Activated CD4-positive, alpha-beta T cell treated with anti-CD3 and anti-CD28 coated beads, Interleukin-2, Interleukin-6, amounts not matched to agents 100 ng/mL and 50 ng/mL, durations not matched to agents 16 hours and 8 hours (primary cell): ENCODE measurements at regions not wholly inside any gene's neighbourhood (a gene's known extent, or its start where the extent isn't known, plus 50 kb on each side); places are given as distances from the start of the nearest gene placed in this dataset.
A peak's percentile ranks its signal among the peaks of the same experiment; 100 is the strongest.
"Not testable (repeated sequence)": the region's sequence is repeated elsewhere in the genome, so short reads cannot be mapped to it uniquely, and the experiment has no call there.

Source experiments
- DNase-seq: peaks from one replicate; pipeline ENCODE4 v3.0.0-alpha.2; 2020

DNA sequence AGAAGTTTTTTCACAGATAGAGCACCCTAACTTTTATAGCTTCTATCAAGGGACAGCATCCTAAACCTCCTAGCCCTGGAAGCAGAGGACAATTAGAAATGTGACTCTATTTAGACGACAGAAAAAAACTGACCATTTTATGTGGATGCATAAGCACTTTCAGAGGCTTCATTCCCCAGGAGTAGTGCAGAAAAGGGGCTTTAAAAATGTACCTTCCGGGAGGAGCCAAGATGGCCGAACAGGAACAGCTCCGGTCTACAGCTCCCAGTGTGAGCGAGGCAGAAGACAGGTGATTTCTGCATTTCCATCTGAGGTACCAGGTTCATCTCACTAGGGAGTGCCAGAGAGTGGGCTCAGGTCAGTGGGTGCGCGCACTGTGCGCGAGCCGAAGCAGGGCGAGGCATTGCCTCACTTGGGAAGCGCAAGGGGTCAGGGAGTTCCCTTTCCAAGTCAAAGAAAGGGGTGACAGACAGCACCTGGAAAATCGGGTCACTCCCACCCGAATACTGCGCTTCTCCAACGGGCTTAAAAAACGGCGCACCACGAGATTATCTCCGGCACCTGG lies 416.4 kb upstream of the C1orf87 start:
- not testable (repeated sequence) for DNase-seq

DNA sequence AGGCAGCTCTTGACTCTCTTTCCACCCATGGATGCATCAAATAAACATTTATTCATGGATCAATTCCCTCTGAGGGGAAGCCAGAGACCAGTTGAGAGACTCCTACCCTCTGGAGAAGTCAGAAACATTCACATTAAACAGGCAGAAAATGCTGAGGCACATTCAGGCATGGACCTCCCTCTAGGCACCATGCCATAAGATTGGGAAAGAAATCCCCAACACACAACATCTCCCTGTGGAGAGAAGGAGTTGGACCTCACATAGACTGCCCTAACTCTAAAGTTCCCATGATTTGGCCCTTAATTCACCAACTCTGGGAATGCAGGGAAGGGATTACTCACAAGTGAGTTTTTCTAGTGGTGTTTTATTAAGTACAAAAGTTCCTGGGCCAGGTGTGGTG lies 415.3 kb upstream of the C1orf87 start:
- no peak for DNase-seq

DNA sequence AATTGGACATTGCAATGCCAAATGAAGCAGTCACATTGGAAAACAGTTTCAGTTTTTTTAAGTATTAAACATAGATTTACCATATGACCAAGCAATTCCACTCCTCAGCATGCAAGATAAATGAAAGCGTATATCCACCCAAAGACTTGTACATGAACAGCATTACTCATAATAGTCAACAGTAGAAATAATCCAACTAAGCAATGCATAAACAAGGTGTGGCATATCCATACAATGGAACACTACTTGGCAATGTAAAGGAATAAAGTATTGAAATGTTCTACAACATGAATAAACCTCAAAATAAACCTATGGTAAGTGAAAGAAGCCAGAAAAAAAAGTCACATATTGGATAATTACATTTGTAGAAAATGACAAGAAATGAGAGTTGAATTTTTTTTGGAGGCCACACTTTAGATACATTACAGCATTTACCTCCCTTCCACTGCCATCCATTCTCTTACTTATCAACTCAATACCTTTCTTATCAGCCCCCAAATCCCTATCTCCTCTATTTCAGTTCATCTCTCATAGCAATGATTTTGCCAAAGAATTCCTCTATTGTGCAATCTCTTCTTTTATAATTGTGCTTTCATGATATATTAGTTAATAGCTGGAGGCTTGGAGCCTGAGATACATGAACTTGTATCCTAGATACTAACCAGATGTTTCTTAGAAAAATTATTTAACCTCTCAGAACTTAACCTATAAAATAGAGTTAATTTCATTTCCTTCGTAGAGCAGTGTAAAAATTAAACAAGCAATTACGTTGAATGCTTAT lies 414.2 kb upstream of the C1orf87 start:
- DNase-seq, result no peak

GRCh38 chr1:60483509-60483908 lies 409.9 kb upstream of the C1orf87 start:
- no peak for DNase-seq

- no peak for DNase-seq
These were observed 396.7 kb upstream of the C1orf87 start for GRCh38 chr1:60470246-60470645.

DNA sequence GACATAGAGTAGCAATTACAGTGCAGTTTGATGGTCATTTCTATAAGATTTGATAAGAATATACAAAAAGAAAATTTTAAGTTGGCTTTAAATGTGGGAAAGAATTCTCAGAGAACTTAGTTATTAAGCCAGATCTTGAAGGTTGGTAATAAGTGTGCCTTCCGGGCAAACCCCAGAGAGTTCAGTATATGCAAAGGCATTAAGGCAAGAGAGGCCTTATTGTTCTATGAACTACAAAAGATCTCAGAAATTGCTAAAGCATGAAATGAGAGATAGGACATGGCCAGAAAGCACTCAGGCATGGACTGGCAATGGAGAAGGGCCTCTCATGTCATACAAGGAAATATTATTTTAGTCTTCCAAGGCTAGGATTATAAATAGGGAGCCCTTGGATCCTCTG lies 390.2 kb upstream of the C1orf87 start:
- no peak for DNase-seq

DNA sequence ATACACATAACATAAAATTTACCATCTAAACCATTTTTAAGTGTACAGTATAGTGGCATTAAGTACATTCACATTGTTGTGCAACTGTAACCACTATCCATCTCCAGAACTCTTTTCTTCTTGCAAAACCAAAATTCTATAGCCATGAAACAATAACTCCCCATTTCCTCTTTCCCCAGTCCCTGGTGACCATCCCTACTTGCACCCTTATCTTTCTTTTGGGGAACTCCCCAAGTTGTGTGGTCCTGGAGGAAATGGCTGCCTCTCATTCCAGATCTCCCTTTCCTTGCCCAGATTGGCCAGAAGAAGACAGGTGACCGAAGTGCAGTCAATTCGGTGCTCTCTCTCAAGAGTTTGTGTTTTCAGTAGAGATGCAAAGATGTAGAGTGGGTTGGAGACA lies 389.6 kb upstream of the C1orf87 start:
- DNase-seq, result no peak

GRCh38 chr1:60461925-60462595 lies 388.5 kb upstream of the C1orf87 start:
- no peak for DNase-seq

- no peak for DNase-seq
These were observed 384.5 kb upstream of the C1orf87 start for GRCh38 chr1:60458111-60458510.

- DNase-seq, result no peak
These were observed 376.3 kb upstream of the C1orf87 start for GRCh38 chr1:60449876-60450275.

- no peak for DNase-seq
These were observed 375.3 kb upstream of the C1orf87 start for GRCh38 chr1:60448850-60449249.

GRCh38 chr1:60444680-60445079 lies 371.1 kb upstream of the C1orf87 start:
- no peak for DNase-seq

- no peak for DNase-seq
These were observed 362.6 kb upstream of the C1orf87 start for GRCh38 chr1:60436186-60436585.

DNA sequence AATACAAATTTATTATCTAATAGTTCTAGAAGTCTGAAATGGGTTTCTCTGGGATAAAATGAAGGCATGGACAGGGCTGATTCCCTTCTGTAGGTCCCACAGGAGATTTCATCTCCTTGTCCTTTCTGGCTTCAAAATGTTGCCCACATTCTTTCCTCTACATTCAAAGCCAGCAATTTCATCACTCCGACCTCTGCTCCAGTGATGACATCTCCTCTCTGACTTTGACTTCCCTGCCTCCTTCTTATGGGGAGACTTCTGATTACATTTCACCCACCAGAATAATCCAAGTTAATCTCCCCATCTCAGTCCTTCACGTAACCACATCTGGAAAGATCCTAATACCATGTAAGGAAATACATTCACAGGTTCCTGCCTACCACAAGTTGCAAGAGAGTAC lies 358.0 kb upstream of the C1orf87 start:
- no peak for DNase-seq

DNA sequence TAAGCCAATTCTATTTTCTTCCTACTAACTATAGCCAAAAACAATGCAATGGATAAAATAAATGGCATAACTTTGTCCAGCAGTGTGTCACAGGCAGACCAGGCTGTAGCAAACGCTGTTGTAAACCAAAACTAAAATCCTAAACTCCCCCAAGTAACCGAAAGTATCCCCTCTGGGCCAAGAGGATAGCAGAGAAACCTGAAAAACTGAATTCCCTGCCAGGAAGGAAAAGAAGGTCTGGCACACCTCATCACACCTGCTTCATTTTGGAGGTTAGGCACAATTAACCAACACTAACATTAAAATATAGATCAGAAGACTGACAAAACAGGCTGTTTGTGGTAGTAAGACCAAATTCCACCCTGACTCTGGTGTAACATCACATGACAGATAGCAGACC lies 356.8 kb upstream of the C1orf87 start:
- DNase-seq, result no peak

DNA sequence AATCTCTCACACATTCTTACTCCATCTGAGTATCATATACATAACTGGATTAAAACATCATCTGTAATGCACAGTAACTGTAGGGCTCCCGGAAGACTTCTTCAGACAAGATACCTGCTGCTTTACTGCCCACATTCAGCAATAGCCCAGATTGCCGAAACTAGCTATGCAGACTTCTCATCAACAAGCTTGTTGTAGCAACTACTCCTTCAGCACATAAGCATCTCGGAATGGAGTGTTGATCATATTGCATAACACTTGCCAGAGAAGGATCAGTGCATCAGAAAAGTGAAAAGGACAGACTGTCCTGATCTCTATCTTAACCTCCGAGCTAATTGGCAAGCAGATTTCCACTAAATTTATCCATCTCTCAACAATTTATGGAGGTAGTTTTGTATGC lies 354.6 kb upstream of the C1orf87 start:
- no peak for DNase-seq

DNA sequence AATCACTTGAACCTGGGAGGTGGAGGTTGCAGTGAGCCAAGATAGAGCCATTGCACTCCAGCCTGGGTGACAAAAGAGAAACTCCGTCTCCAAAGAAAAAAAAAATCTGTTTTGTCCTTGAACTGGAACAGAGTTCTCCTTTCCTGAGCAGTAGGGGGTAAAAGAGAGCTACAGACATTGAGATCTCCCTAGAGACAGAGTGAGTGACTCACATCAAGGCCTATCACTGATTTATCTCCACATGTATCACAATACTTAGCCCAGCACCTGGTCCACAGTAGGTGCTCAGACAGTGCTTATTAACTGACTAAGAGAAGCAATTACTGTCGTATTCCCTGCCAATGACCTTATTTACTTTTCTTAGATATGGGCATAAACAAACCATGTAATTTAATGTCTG lies 354.1 kb upstream of the C1orf87 start:
- DNase-seq, result no peak

- no peak for DNase-seq
These were observed 353.6 kb upstream of the C1orf87 start for GRCh38 chr1:60427194-60427593.

GRCh38 chr1:60425528-60425927 lies 352.0 kb upstream of the C1orf87 start:
- DNase-seq, result peak; percentile 3

- DNase-seq, result no peak
These were observed 349.7 kb upstream of the C1orf87 start for GRCh38 chr1:60423146-60423780.

- no peak for DNase-seq
These were observed 348.4 kb upstream of the C1orf87 start for GRCh38 chr1:60421965-60422364.

DNA sequence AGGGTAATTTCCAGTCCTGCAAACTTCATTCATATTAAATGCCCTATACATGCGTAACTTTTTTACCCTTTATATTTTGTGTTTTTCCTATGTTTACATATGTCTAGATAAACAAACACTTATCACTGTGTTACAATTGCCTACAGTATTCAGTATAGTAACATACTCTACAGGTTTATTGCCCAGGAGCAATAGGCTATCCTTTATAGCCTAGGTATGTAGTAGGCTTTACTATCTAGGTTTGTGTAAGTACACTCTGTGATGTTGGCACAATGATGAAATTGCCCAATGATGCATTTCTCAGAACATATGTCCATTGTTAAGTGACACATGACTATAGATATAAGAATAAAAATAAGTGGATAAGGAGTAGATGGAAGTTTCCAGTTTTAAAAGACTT lies 345.5 kb upstream of the C1orf87 start:
- DNase-seq, result no peak

DNA sequence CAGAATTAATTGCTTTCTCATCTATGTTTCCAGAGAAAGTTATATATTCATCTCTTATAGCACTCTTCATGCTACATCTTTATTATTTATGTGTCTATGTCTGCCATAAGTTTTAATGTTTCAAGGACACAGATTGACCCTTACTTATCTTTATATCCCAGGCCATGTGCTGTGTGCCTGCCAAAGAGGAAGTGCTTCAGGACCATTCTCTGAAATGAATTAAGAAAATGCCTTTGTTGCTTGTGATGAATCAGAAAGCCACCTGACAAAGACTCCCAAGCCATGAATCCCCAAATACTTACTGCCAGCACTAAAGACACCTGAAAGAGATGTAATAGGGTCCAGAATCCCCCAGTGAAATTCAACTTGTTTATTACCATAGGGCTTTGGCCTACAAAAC lies 342.1 kb upstream of the C1orf87 start:
- no peak for DNase-seq

- DNase-seq, result no peak
These were observed 339.5 kb upstream of the C1orf87 start for GRCh38 chr1:60413091-60413490.
